NCI-H1930 (cell line): ENCODE measurements at regions not wholly inside any gene's neighbourhood (a gene's known extent, or its start where the extent isn't known, plus 50 kb on each side); places are given as distances from the start of the nearest gene placed in this dataset.
"Not testable (repeated sequence)": the region's sequence is repeated elsewhere in the genome, so short reads cannot be mapped to it uniquely, and the experiment has no call there.

Source experiments
- DNase-seq, 2 experiments: peaks; one replicate each; lab custom pipeline; 2025; lab: John Stamatoyannopoulos, UW

GRCh38 chr3:178967177-178967532, 104.5 kb downstream of the ZMAT3 start:
- DNase-seq, result no peak

GRCh38 chr3:178966299-178967176, 105.1 kb downstream of the ZMAT3 start:
- no peak for DNase-seq

GRCh38 chr3:178964551-178964950, 107.1 kb downstream of the ZMAT3 start:
- DNase-seq, result no peak

- DNase-seq, result no peak
These were observed 110.7 kb downstream of the ZMAT3 start for GRCh38 chr3:178960918-178961317.

GRCh38 chr3:178960181-178960580, 111.4 kb downstream of the ZMAT3 start:
- no peak for DNase-seq

- no peak for DNase-seq
These were observed 120.9 kb downstream of the ZMAT3 start for GRCh38 chr3:178950676-178951075.

- no peak for DNase-seq
These were observed 121.7 kb downstream of the ZMAT3 start for GRCh38 chr3:178949896-178950295.

GRCh38 chr3:178948546-178948945, 123.1 kb downstream of the ZMAT3 start:
- no peak for DNase-seq

GRCh38 chr3:178947738-178948137, 123.9 kb downstream of the ZMAT3 start:
- no peak for DNase-seq

GRCh38 chr3:178942261-178942660, 129.3 kb downstream of the ZMAT3 start:
- not testable (repeated sequence) for DNase-seq

- DNase-seq, result no peak
These were observed 141.5 kb downstream of the ZMAT3 start for GRCh38 chr3:178930116-178930515.

- no peak for DNase-seq
These were observed 155.4 kb downstream of the ZMAT3 start for GRCh38 chr3:178916223-178916622.

GRCh38 chr3:178915365-178915764, 156.2 kb downstream of the ZMAT3 start:
- no peak for DNase-seq

GRCh38 chr3:178907081-178907480, 164.5 kb downstream of the ZMAT3 start:
- DNase-seq, result no peak

- DNase-seq, result no peak
These were observed 170.4 kb downstream of the ZMAT3 start for GRCh38 chr3:178901204-178901603.

GRCh38 chr3:178900029-178900646, 171.5 kb downstream of the ZMAT3 start:
- peak; percentile 63 to 65 for DNase-seq

- no peak for DNase-seq
These were observed 176.3 kb downstream of the ZMAT3 start for GRCh38 chr3:178895178-178895789.
